Erythroblast (primary cell): ENCODE measurements at regions not wholly inside any gene's neighbourhood (a gene's known extent, or its start where the extent isn't known, plus 50 kb on each side); places are given as distances from the start of the nearest gene placed in this dataset.

Experiments
- GATA1 ChIP-seq: IDR thresholded peaks from 2 replicates; pipeline ENCODE4 v1.6.1; 2011; ENCODE audit warnings: low read depth, mild to moderate bottlenecking, control low read depth, low read length, moderate library complexity
- POLR2A ChIP-seq: IDR thresholded peaks from 2 replicates; pipeline ENCODE4 v1.6.1; 2011; ENCODE audit warnings: mild to moderate bottlenecking, low read length

DNA sequence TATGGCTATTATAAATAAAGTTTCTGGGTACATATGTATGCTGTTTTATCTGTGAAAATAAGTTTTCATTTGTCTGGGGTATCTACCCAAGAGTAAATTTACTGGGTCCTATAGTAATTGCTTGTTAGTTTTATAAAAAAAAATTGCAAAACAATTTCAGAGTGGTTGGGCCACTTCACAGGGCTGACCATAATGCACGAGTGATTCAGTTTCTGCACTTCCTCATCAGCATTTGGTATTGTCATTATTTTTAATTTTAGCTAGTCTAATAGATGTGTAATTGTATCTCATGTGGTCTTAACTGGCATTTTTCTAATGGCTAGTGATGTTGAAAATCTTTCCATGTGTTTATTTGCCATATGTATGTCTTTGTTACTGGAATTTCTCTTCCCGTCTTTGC is 452.4 kb upstream of the AKR1E2 start:
- no peak for TF ChIP-seq POLR2A
- no peak for TF ChIP-seq GATA1
